COLO829 (cell line): ENCODE measurements at regions not wholly inside any gene's neighbourhood (a gene's known extent, or its start where the extent isn't known, plus 50 kb on each side); places are given as distances from the start of the nearest gene placed in this dataset.

ENCODE experiments used
- DNase-seq: peaks from one replicate; pipeline ENCODE4 v3.0.0; 2012; ENCODE audit warnings: low spot score

DNA sequence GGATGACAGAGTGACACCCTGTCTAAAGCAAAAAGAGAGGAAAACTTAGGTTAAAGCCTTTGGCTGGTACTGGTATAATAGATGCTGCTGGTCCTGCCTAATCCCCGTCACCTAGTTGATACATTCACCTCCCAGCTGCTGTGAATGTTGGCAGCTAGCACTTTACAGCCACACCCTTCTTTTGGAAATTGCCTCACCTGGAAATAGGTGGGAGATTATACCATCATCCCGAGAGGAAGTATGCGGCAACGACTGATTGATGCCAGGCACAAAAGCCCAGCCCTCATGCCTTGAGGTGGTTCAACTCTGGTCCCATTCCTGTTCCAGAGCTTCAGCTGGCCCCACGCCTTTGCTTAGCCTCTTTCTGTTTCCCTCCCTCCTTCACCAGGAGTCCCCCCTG is 53.2 kb upstream of the SIAH1 start:
- DNase-seq, result no peak

DNA sequence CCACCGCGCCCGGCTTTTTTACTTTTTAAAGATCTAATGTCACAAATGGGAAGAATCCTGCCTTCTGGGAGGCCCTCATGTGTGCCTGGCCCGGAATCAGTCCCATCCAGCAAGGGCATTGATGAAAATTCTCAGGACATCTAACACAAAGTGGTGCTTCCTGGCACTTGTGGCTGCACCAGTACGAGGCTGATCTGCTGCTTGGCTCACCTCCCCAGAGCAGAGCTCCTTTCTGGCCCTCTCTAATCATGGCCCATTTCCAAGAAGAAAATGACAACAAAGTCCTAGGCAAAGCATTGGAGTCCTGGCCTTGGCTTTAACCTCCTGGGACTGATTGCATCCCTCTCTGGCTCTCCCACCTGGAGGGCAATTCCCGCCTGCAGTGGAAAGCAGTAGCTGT is 50.7 kb upstream of the SIAH1 start:
- DNase-seq, result no peak

DNA sequence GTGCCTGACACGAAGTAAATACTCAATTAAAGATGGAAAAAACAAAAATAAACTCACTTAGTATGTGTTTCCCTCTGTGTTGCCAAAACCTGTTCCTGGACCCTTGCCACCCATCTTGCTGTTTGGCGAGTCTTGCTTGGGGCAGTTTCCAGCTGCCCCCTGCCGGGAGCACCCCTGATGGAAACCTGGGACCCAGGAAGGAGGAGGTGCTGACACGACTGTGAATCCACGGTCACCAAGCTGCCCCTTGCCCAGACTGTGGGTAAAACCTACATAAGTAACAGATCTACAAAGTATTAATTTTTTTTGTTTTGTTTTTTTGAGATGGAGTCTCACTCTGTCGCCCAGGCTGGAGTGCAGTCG is 50.1 kb upstream of the SIAH1 start:
- no peak for DNase-seq
